ENCODE measurements at regions not wholly inside any gene's neighbourhood (a gene's known extent, or its start where the extent isn't known, plus 50 kb on each side); places are given as distances from the start of the nearest gene placed in this dataset.

DNA sequence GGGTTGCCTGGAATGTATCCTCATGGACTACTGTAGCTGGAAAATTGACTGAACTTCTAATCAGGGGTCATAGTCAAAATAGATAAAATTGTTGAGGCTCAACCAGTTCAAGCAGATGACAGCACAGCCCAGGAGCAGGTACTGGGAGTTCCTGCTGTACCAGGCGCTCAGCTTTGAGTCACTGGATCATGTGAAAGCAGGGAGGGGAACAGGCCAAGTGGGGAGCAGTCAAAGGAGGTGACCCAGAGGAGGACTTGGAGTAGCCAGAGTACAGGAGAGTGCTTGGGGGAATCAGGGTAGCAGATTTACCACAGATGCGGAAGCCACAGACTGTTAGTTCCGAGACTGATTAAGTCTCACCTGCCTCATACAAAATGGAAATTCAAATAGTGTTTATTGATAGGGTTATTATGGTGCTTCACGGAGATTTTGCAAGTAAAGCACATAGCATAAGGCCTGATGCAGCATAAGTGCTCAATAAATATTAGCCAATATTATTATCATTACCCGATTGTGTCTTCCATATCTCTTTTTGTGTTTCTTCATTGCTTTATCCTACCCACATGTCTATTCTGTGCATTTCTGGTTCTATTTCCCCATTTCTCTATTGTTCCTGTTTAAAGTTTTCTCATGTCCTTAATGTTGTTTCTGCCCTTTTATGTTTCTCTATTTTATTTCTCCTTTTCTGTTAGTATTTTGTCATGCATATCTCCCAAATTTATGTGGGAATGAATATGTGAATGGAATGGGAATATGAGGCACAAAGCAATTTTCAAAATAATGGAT lies 369.2 kb upstream of the MCTP2 start:
- DNase-seq, result no peak

GRCh38 chr15:93861413-93861812 lies 369.9 kb upstream of the MCTP2 start:
- no peak for DNase-seq

DNA sequence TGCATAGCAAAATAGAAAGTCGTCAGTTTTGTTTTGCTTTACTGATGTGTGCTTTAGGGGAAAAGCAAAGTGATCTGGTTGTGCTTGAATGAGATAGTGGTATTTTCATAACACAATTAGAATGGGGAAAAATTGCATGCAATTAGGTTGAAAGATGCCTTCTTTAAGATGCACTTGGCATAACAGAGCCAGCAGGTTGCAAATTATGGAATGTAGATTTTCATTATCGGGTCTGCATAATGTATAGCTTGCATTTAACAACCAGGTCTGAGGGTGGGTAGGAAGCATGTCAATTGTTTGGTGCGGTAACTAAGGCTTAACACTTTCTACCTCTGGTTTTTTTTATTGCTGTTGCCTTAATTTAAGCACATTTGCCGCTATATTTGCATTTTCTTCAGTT lies 370.7 kb upstream of the MCTP2 start:
- DNase-seq, result no peak

- no peak for DNase-seq
Measured at GRCh38 chr15:93859176-93859575, 372.2 kb upstream of the MCTP2 start.

DNA sequence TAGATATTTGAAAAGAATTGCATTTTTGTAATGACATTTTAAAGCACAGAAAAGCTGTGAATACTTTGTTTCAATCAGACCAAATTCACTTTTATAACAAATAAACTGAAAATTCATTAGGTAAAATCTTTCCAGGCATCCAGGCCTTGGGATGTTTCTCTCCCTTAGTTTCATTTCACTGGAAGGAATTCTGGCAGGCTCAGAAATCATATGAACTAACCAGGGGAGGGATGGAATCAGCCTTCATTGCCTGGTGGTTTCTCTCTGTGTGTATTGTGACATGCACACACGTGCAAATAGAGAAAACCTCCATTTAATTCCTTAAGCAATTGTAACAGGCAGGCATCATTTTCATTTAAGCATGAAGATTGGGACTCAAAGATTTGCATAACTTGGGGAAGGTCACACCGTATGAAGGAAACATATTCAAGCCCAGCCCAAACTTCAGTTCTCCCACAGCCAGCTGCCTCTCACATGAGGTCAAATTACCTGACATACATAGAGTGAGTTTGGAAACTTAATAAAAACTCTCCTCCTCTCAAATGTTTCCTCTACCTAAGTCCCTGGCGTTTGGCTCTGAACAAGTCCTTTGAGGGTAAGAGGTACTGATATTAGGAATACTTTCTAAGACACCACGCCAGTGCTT lies 376.1 kb upstream of the MCTP2 start:
- DNase-seq, result no peak

GRCh38 chr15:93854088-93854487 lies 377.3 kb upstream of the MCTP2 start:
- DNase-seq, result no peak

DNA sequence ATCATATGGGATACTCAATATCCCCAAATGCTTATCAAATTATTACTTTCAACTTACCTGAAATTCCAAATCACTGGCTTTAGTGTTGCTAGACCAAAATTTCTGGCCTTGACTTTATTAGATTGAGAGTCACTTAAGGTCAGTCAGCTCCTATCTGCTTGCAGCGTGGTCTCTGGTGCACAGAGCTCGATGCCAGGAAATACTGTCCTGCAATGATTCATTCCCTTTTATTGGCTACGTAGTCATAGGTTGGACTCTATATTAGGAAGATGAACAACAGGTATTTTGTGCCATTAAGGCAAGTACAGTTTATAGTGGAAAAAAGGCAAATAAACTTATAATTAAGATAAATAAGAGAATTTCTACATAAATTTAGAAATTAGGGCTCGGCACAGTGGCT lies 378.6 kb upstream of the MCTP2 start:
- DNase-seq, result no peak

DNA sequence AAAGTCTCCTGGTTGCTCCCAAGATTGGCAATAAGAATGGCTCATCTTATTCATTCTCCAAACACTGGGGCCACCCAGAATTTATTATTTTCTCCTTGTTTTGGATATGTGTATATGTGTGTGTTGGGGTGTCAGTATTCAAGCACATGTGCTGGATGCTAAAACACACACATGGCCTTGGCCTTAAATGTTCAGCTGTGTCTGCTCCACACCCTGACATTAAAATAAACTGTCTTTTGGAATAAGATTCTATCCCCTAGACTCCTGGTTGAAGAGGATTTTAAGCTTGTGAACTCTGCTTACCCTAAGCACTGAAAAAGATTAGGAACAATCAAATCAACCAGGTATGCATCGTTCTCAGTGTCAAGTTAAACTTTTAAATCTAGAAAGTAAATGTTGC lies 382.9 kb upstream of the MCTP2 start:
- no peak for DNase-seq

- DNase-seq, result no peak
Measured at GRCh38 chr15:93848076-93848475, 383.3 kb upstream of the MCTP2 start.

GRCh38 chr15:93846148-93846547 lies 385.2 kb upstream of the MCTP2 start:
- DNase-seq, result no peak

- DNase-seq, result no peak
Measured at GRCh38 chr15:93837450-93837849, 393.9 kb upstream of the MCTP2 start.

GRCh38 chr15:93835344-93835743 lies 396.0 kb upstream of the MCTP2 start:
- no peak for DNase-seq

DNA sequence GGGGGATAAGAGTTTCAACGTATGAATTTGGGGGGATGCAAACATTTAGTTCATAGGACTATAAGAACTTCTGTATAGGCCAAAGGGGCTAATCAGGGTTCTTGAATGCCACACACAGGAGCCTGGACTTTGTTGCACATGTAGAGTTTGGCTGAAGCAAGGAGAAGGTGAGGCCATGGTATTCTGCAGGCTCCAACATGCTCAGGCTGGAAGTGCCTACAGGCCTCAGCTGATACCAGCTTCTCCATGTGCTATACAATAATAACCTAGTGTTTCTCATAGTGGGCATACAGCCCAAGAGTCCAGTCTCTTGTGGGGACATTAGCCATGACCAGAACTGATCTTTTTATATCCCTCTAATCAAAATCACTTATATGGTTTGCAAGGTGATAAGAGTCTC lies 399.7 kb upstream of the MCTP2 start:
- no peak for DNase-seq

DNA sequence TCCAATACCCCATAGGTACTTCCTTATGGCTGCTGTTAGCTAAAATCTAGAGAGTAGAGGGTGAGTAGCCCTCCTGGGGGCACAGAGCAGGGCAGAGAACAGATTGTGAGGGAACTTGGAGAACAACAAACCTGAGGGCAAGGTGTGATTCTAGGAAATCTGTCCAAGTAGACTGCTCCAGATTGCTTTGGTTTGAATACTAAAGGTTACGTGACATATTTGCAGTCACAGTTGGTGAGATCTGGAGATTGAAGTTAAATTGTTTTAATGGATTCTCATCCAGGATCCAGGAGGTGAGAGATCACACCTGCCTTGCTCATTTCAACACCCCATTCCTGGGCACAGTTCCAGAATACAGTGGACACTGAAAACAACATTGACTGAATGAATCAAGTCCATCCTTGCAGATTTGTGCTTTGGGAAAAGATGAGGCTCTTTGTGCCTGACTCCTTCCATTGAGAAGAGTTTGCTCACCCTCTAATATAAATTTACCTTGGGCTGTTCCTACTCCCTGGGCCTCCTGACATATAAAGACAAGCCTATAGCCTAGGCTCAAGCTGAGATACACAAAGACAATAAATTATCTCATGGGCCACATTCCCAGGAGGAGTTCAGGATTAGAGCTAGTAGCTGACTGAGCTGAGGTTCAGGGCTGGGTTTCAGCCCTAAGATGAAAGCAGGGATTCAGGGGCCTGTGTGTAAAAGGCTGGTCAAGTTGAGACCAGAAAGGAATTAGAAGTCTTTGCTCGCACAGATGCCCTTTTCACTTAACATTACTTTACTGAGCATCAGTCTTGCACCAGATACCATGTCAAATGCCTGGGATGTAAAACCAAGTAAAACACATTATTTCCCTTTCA lies 400.9 kb upstream of the MCTP2 start:
- no peak for DNase-seq

GRCh38 chr15:93829115-93829870 lies 402.1 kb upstream of the MCTP2 start:
- DNase-seq, result no peak

DNA sequence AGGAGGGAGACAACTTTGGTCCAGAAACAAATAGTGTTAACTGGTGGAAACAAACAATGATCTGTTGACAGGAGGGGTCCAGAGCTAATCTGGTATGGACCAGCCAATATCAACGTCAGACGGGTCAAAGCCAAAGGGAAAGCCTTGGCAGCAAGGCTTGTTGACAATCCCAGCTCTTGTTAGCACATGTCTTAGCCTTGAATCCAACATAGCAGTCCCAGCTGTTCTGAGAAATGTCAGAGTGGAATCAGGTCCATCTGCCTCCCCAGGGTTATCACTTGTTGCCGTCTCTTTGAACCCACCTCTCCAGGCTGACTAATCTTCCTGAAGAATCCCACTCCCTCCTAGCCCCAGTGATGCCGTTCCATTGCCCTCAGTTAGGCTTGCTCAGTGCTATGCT lies 404.6 kb upstream of the MCTP2 start:
- DNase-seq, result no peak

DNA sequence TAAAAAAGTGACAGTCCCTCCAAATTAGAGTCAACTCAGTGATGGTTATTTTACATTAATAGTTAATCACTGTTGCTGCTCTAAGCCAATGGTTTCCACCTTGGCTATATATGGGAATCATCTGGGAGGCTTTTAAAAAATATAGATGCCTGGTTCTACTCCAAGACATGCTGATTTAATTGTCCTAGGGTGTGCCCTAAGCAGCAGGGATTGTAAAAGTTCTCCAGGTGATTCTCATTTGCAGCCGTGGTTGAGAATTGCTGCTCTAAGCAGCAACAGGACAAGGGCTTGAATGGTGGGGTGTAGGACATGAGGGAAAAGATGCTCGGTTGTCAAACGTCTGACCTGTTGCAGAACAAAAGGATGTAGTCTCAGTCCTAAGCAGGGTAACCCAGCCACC lies 405.1 kb upstream of the MCTP2 start:
- DNase-seq, result no peak

DNA sequence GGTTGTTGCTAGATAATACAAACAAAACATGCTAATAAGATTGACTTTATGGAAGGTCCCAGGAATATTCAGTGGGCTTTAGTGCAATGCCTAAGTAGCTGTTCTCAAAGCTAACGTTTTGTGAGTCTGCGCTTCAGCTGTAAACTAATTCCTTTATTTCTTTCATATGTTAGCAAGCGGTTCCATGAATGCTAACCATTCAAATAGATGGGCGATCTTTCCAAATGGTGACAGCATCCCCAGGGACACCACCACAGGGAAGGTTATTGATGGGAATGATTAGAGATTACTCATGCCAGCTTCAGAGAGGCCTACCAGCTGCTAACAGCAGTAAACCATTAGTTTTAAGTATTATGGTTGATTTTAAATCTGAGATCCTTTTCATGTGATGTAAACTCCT lies 405.7 kb upstream of the MCTP2 start:
- no peak for DNase-seq

DNA sequence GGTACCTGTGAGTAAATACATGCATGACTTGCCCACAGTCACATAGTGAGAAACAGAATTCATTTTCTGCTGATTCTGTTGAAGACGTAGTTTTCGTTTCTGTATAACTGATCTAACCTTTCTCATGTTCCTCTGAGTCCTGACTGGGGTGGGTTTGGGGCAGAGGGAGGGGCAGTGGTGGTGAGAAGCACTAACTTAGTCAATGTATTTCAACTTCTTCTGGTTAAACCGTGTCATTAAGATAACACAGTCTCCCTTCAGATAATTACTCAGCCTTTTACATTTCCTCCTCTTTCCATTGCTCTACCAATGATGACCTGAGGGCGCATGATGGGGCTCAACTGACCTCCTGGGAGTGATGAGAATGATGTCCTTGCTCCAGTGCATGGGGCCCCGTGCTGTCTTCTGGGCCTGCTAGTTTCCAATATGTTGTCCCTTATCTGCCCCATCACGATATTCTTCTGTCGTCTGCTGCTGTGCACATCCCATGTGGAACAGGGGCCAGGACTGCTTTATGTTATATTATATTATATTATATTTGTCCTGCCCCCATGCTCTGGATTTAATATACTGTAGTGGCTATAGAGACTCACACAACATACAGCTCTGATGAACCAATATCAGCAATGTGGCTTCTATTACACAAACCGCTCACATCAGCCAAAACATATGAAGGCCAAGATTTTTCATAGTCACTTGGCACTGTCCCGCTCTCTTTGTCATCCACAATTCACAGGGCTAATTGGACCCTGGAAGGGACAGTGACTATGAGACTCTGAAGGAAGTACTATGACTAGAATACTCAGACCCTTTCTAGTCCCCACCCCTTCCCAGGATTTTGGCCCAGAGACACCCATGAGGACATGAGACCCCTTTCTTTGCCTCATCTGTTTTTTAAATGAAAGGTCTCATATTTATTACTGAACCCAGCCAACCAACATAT lies 407.1 kb upstream of the MCTP2 start:
- no peak for DNase-seq

- no peak for DNase-seq
Measured at GRCh38 chr15:93820566-93820965, 410.8 kb upstream of the MCTP2 start.

- DNase-seq, result no peak
Measured at GRCh38 chr15:93819826-93820225, 411.5 kb upstream of the MCTP2 start.

GRCh38 chr15:93816815-93817214 lies 414.5 kb upstream of the MCTP2 start:
- DNase-seq, result no peak
